ENCODE measurements at regions not wholly inside any gene's neighbourhood (a gene's known extent, or its start where the extent isn't known, plus 50 kb on each side); places are given as distances from the start of the nearest gene placed in this dataset.

DNA sequence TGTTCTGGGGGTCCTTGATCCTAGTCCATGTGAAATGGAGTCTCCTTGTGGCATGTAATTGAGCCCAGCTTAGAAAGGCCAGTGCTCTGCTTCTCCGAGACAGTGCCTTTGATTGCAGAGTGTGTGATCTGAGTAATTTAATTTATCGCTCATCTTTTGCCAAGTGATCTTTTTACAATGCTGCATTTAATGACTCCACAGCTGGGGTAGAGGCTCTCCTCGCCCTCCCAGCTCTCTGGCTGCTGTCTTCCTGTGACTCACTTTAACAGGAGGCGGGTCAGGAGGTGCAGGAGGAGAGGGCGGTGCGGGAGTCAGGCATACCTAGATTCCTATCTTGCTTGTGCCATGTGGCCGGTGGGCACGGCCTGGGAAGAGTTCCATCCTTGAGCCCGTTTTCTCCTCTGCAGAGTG is 113.4 kb upstream of the FOXF1 start:
- H3K4me1 ChIP-seq (ENCODE audit: control insufficient read depth, low read depth, low read length) = peaks cover 6% of the 10 kb centered on the region
- no peaks in the 10 kb centered on the region for H3K27me3 ChIP-seq (ENCODE audit: control insufficient read depth, insufficient read depth, low read length)
- H3K9ac ChIP-seq (ENCODE audit: low read length) = no peak overlapping the region
- H3K27ac ChIP-seq (ENCODE audit: low read length) = no peak overlapping the region
- H3K9me3 ChIP-seq (ENCODE audit: control insufficient read depth, low read depth, low read length) = no peaks in the 10 kb centered on the region
- H3K4me3 ChIP-seq (ENCODE audit: low read length) = no peak overlapping the region
- H3K36me3 ChIP-seq (ENCODE audit: control insufficient read depth, low read depth, low read length) = no peaks in the 10 kb centered on the region

- Histone ChIP-seq H3K4me3 (ENCODE audit: low read length) (no peak overlapping the region), H3K27ac (ENCODE audit: low read length) (no peak overlapping the region), H3K9ac (ENCODE audit: low read length) (no peak overlapping the region), H3K9me3 (ENCODE audit: control insufficient read depth, low read depth, low read length) (no peaks in the 10 kb centered on the region), H3K4me1 (ENCODE audit: control insufficient read depth, low read depth, low read length) (peaks cover 6% of the 10 kb centered on the region), H3K36me3 (ENCODE audit: control insufficient read depth, low read depth, low read length) (no peaks in the 10 kb centered on the region), H3K27me3 (ENCODE audit: control insufficient read depth, insufficient read depth, low read length) (no peaks in the 10 kb centered on the region)
Observed at GRCh38 chr16:86398201-86398600, 112.1 kb upstream of the FOXF1 start.

DNA sequence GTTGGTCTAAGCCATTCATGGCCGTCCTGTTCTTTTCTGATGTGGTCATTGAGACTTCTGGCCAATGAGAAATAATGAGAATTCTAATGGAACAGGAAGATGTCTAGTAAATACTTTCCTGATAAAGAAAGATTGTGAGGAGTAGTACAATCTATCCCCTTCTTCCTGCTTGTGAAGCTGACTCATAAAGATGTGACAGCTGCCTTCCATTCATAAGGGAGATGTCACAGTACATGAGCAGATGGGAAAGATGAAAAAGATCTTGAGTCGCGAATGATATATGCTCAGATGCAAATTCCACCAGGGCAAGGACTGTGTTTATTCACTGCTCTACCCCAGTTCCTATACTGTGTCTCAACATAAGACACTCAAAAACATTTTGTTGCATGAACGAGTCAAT is 111.7 kb upstream of the FOXF1 start:
- no peak overlapping the region for H3K9ac ChIP-seq (ENCODE audit: low read length)
- H3K27ac ChIP-seq (ENCODE audit: low read length) = no peak overlapping the region
- no peaks in the 10 kb centered on the region for H3K27me3 ChIP-seq (ENCODE audit: control insufficient read depth, insufficient read depth, low read length)
- H3K4me3 ChIP-seq (ENCODE audit: low read length) = no peak overlapping the region
- H3K36me3 ChIP-seq (ENCODE audit: control insufficient read depth, low read depth, low read length) = no peaks in the 10 kb centered on the region
- peaks cover 6% of the 10 kb centered on the region for H3K4me1 ChIP-seq (ENCODE audit: control insufficient read depth, low read depth, low read length)
- no peaks in the 10 kb centered on the region for H3K9me3 ChIP-seq (ENCODE audit: control insufficient read depth, low read depth, low read length)

DNA sequence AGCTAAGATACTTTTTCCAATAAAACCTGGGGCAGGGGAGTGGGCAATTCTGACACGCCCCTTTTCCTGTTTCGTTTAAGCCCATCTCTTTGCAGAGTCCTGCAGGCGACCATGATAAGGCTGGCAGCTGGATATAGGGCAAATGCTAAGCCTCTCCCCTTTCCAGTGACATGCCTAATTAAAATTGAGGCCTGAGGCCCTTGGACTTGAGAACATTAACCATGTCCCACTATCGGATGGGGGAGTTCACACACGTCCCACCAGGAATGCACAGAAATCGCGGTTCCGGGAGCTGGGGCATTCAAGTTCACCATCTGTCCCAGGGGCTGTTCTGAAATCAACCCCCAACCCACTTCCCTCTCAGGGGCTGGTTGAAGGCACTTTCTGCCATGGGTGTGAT is 109.2 kb upstream of the FOXF1 start:
- Histone ChIP-seq H3K27me3 (ENCODE audit: control insufficient read depth, insufficient read depth, low read length) (no peaks in the 10 kb centered on the region), H3K36me3 (ENCODE audit: control insufficient read depth, low read depth, low read length) (no peaks in the 10 kb centered on the region), H3K4me1 (ENCODE audit: control insufficient read depth, low read depth, low read length) (peaks cover 6% of the 10 kb centered on the region), H3K4me3 (ENCODE audit: low read length) (no peak overlapping the region), H3K9me3 (ENCODE audit: control insufficient read depth, low read depth, low read length) (no peaks in the 10 kb centered on the region), H3K9ac (ENCODE audit: low read length) (no peak overlapping the region), H3K27ac (ENCODE audit: low read length) (no peak overlapping the region)

- Histone ChIP-seq H3K36me3 (ENCODE audit: control insufficient read depth, low read depth, low read length) (no peaks in the 10 kb centered on the region), H3K9me3 (ENCODE audit: control insufficient read depth, low read depth, low read length) (no peaks in the 10 kb centered on the region), H3K27me3 (ENCODE audit: control insufficient read depth, insufficient read depth, low read length) (no peaks in the 10 kb centered on the region), H3K9ac (ENCODE audit: low read length) (no peak overlapping the region), H3K27ac (ENCODE audit: low read length) (no peak overlapping the region), H3K4me3 (ENCODE audit: low read length) (no peak overlapping the region), H3K4me1 (ENCODE audit: control insufficient read depth, low read depth, low read length) (no peaks in the 10 kb centered on the region)
Observed at GRCh38 chr16:86403085-86403484, 107.2 kb upstream of the FOXF1 start.

DNA sequence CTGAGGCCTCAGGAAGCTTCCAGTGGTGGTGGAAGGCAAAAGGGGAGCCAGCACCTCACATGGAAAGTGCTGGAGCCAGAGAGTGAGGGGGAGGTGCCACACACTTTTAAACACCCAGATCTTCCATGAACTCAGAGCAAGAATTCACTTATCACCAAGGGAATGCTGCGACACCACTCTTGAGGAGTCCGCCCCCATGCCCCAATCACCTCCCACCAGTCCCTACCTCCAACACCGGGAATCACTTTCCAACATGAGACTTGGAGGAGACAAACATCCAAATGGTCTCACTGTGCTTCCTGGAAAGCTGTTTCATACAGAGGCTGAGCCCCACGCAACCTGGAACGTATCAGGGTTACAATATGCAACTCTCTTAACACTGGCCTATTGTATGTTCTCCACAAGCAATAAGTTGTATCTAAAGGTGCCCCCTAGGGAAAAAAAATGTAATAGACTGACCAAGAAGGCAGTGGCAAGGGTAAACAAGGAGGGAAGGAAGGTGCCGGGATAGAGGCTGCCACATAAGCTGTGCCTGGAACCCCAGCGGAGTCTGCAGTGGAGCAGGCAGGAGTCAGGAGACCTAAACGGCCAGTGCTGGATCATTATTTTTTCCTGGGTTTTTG is 106.7 kb upstream of the FOXF1 start:
- H3K9me3 ChIP-seq (ENCODE audit: control insufficient read depth, low read depth, low read length) = no peaks in the 10 kb centered on the region

GRCh38 chr16:86404678-86405077 is 105.6 kb upstream of the FOXF1 start:
- no peak overlapping the region for H3K9ac ChIP-seq (ENCODE audit: low read length)
- no peaks in the 10 kb centered on the region for H3K36me3 ChIP-seq (ENCODE audit: control insufficient read depth, low read depth, low read length)
- no peaks in the 10 kb centered on the region for H3K27me3 ChIP-seq (ENCODE audit: control insufficient read depth, insufficient read depth, low read length)
- no peak overlapping the region for H3K4me3 ChIP-seq (ENCODE audit: low read length)
- no peak overlapping the region for H3K27ac ChIP-seq (ENCODE audit: low read length)
- H3K9me3 ChIP-seq (ENCODE audit: control insufficient read depth, low read depth, low read length) = no peaks in the 10 kb centered on the region
- H3K4me1 ChIP-seq (ENCODE audit: control insufficient read depth, low read depth, low read length) = no peaks in the 10 kb centered on the region

More for the DNA sequence above, 106.7 kb upstream of the FOXF1 start:
- H3K4me1 ChIP-seq (ENCODE audit: control insufficient read depth, low read depth, low read length) = no peaks in the 10 kb centered on the region
- no peaks in the 10 kb centered on the region for H3K36me3 ChIP-seq (ENCODE audit: control insufficient read depth, low read depth, low read length)
- no peak overlapping the region for H3K27ac ChIP-seq (ENCODE audit: low read length)
- H3K4me3 ChIP-seq (ENCODE audit: low read length) = no peak overlapping the region
- no peaks in the 10 kb centered on the region for H3K27me3 ChIP-seq (ENCODE audit: control insufficient read depth, insufficient read depth, low read length)
- H3K9ac ChIP-seq (ENCODE audit: low read length) = no peak overlapping the region

DNA sequence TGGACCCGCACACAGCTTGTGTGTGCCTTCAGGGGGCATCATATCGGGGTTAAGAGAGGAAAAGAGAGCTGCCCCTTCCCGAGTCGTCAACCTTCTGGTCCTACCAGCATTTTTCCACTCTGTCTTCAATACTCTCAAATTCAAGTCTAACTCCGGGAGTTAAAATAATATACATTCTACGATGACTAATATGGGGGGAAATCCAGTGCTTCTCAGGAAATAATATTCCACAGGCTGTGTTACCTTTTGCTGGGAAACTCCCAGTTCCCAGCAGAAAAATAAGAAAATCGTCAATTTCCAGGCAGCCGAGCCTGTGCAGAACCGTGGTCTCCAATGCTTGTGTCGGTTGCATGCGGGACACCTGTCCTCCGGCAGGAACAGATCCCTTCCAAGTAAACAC is 105.0 kb upstream of the FOXF1 start:
- no peaks in the 10 kb centered on the region for H3K36me3 ChIP-seq (ENCODE audit: control insufficient read depth, low read depth, low read length)
- no peak overlapping the region for H3K9ac ChIP-seq (ENCODE audit: low read length)
- H3K4me3 ChIP-seq (ENCODE audit: low read length) = no peak overlapping the region
- H3K27me3 ChIP-seq (ENCODE audit: control insufficient read depth, insufficient read depth, low read length) = no peaks in the 10 kb centered on the region
- no peak overlapping the region for H3K27ac ChIP-seq (ENCODE audit: low read length)
- H3K9me3 ChIP-seq (ENCODE audit: control insufficient read depth, low read depth, low read length) = no peaks in the 10 kb centered on the region
- H3K4me1 ChIP-seq (ENCODE audit: control insufficient read depth, low read depth, low read length) = peaks cover 4% of the 10 kb centered on the region

DNA sequence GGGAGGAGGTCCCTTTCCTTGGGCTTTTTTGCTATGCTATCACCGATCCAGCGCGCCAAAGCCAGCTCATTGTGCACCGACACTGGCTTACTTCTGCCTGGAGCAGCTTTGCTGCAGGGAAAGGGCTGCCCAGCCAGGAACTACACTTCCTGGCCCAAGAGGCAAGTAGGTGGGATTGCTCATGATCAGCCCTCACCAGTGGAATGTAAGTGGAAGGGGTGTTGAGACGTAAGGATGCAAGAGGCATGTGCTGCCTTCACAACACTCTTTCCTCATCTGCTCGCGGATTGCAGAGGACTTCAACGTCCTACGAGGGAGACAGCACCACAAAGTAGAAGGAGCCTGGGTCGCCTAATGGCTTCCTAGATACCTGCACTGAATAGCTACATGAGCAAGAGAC is 104.3 kb upstream of the FOXF1 start:
- Histone ChIP-seq H3K9ac (ENCODE audit: low read length) (no peak overlapping the region), H3K27me3 (ENCODE audit: control insufficient read depth, insufficient read depth, low read length) (no peaks in the 10 kb centered on the region), H3K9me3 (ENCODE audit: control insufficient read depth, low read depth, low read length) (peaks cover under 1% of the 10 kb centered on the region), H3K27ac (ENCODE audit: low read length) (no peak overlapping the region), H3K4me3 (ENCODE audit: low read length) (no peak overlapping the region), H3K36me3 (ENCODE audit: control insufficient read depth, low read depth, low read length) (no peaks in the 10 kb centered on the region), H3K4me1 (ENCODE audit: control insufficient read depth, low read depth, low read length) (peaks cover 5% of the 10 kb centered on the region)

DNA sequence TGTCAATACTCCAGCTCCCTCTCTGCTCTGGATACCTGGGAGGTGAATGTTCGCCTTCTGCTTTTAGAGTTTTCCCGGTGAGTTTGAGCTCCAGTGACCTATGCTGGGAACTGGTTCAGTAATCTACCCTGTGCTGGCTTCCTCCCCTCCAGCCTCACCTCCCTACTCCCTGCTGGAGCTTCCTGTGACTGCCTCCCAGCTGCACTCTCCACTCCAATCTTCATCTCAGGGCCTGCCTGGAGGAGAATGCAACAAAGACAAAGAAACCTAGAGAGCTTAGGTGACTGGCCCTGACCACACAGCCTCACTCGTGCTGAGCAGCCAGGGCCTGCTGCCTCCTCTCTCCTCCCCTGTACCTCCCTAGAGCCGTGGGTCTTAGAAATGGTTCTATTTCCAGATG is 101.6 kb upstream of the FOXF1 start:
- no peak overlapping the region for H3K4me3 ChIP-seq (ENCODE audit: low read length)
- no peaks in the 10 kb centered on the region for H3K36me3 ChIP-seq (ENCODE audit: control insufficient read depth, low read depth, low read length)
- no peak overlapping the region for H3K9ac ChIP-seq (ENCODE audit: low read length)
- no peak overlapping the region for H3K27ac ChIP-seq (ENCODE audit: low read length)
- no peaks in the 10 kb centered on the region for H3K27me3 ChIP-seq (ENCODE audit: control insufficient read depth, insufficient read depth, low read length)
- peaks cover 5% of the 10 kb centered on the region for H3K4me1 ChIP-seq (ENCODE audit: control insufficient read depth, low read depth, low read length)
- peaks cover 2% of the 10 kb centered on the region for H3K9me3 ChIP-seq (ENCODE audit: control insufficient read depth, low read depth, low read length)

DNA sequence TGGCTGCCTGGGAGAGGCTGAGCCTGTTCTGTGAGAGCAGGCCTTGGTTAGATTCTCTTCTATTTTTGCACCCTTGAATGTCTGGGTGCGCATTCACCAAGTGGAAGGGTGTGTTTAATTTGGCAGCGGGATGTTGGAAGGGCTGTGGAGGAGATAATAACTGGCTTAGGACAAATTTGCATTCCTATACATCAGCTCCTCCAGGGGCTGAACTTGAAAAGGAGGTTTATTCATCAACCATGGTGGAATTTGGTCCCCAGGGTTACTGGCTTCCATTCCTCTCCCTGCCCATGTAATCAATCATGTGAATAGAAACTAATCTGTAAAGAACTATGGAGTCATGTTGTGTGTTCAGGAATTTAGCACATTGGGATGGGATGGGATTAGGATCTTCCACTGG is 100.2 kb upstream of the FOXF1 start:
- Histone ChIP-seq H3K9ac (ENCODE audit: low read length) (no peak overlapping the region), H3K27me3 (ENCODE audit: control insufficient read depth, insufficient read depth, low read length) (no peaks in the 10 kb centered on the region), H3K4me1 (ENCODE audit: control insufficient read depth, low read depth, low read length) (peaks cover 5% of the 10 kb centered on the region), H3K36me3 (ENCODE audit: control insufficient read depth, low read depth, low read length) (no peaks in the 10 kb centered on the region), H3K9me3 (ENCODE audit: control insufficient read depth, low read depth, low read length) (peaks cover 2% of the 10 kb centered on the region), H3K27ac (ENCODE audit: low read length) (no peak overlapping the region), H3K4me3 (ENCODE audit: low read length) (no peak overlapping the region)

DNA sequence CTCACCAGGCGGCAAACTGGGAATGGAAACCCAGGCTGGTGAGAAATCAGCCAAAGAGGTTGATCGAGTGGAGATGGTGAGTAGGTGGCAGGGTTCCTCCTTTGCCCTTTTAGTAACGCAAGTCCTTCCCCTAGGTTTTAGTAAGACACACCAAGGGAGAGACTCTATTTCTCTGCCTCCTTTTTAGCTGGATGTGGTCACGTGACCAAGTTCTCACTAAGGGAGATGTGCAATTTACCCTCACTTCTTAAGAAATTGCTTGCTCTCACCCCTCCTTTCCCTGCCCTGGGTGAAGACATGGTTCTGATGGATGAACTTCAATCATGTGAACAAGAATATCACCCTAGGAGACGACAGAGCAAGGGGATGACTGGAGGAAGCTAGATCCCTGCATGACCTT is 99.8 kb upstream of the FOXF1 start:
- no peak overlapping the region for H3K4me3 ChIP-seq (ENCODE audit: low read length)
- no peak overlapping the region for H3K27ac ChIP-seq (ENCODE audit: low read length)
- H3K9ac ChIP-seq (ENCODE audit: low read length) = no peak overlapping the region
- peaks cover 2% of the 10 kb centered on the region for H3K9me3 ChIP-seq (ENCODE audit: control insufficient read depth, low read depth, low read length)
- H3K4me1 ChIP-seq (ENCODE audit: control insufficient read depth, low read depth, low read length) = peaks cover 5% of the 10 kb centered on the region
- no peaks in the 10 kb centered on the region for H3K36me3 ChIP-seq (ENCODE audit: control insufficient read depth, low read depth, low read length)
- H3K27me3 ChIP-seq (ENCODE audit: control insufficient read depth, insufficient read depth, low read length) = no peaks in the 10 kb centered on the region

All from iPS-18a (cell line).